GM21723 (cell line): ENCODE measurements at regions not wholly inside any gene's neighbourhood (a gene's known extent, or its start where the extent isn't known, plus 50 kb on each side); places are given as distances from the start of the nearest gene placed in this dataset.

ENCODE experiments used
- ATAC-seq: cut with Tn5 transposase; IDR thresholded peaks from one replicate; pipeline ENCODE4 v1.9.1; 2021; ENCODE audit warnings: mild to moderate bottlenecking, moderate library complexity; ENCODE audit not compliant: unreplicated experiment

DNA sequence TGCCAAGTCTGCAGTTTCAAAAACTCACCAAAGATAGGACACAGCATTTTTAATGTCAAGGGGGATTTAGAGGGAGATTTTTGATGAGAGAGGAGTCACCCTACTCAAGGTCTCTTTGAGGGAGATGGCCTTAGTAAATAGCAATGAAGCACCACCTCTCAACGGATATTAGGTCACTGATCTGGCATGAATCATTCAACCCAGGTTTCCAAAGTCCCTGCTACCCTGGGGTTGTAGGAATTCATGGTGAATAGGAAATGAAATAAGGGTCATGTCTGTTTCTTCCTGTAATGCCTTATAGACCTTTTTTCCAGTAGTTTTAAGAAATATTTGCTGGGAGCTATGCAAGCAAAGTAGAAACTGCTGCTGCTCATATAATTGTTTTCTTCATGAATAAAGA is 2154.9 kb downstream of the LRRC4C start:
- no peak for ATAC-seq

DNA sequence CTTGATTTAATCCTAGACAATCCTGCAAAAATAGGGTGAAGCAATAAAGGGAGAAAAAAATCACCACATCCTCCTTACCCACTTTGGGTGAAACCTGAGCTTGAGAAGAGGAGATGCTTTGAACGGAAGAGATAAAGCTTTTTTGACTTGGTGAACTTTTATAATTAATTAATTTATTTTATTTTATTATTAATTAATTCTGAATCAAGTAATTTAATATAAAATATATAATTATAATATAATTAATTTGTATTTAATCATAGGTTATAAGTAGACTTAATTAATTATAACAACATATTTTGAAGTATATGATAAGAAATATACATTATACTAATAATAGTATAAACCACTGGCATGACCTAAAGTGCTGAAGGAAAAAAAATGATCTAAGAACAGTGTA is 2164.8 kb downstream of the LRRC4C start:
- ATAC-seq: no peak

DNA sequence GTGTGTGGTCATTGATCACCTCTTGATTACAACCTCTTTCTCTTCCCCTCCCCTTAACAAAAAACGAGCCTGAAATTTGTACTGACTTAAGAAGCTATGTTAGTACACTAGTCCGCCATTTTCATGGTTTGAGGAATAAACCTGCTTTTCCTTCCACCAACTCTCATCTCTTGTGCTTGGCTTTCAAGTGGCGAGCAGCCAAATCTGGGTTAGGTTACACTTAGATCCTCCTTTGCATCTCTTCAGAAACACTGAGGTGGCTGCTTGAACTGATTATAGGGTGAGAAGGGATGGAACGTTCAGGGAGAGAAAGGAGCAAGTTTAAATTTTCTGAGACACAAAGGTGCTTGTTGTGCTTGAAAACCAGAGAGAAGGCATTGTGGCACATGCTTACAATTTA is 2171.4 kb downstream of the LRRC4C start:
- ATAC-seq: no peak

DNA sequence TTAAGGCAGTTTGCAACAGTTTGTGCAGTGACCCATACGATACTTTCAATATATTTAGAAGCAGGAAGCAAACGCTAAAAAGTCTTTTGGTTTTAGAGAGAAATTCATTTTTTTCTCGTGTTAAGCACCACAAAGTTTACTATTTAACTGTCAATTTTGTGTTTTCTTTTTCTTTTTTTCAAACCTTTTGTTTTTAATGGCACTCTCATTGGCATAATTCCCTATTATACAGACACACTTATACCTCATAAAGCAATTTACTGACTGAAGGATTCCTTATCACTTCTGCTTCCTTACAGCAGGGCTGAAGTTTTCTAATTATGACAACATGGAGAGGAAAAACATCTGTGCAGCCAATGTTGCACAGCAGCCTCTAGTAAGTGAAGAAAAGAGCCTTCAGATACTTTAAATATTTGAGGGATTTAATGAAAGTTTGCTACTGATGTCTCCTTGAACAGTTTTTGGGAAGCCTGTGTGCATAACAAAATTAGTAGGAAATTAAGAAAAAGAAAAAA is 2191.2 kb downstream of the LRRC4C start:
- no peak for ATAC-seq

DNA sequence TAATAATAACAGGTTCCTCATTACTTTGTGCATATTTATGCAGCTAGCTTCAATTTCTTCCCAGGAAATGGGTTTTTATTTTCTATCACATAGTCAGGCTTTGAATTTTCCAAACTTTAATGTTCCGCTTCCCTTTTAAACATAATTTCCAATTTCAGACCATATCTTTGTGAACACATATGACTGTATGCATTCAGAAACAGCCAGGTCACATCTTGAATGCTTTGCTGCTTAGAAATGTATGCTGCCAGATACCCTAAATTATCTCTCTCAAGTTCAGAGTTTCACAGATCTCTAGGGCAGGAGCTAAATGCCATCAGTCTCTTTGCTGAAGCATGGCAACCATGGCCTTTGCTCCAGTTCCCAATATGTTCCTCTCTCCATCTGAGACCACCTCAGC is 2203.8 kb downstream of the LRRC4C start:
- ATAC-seq: no peak

DNA sequence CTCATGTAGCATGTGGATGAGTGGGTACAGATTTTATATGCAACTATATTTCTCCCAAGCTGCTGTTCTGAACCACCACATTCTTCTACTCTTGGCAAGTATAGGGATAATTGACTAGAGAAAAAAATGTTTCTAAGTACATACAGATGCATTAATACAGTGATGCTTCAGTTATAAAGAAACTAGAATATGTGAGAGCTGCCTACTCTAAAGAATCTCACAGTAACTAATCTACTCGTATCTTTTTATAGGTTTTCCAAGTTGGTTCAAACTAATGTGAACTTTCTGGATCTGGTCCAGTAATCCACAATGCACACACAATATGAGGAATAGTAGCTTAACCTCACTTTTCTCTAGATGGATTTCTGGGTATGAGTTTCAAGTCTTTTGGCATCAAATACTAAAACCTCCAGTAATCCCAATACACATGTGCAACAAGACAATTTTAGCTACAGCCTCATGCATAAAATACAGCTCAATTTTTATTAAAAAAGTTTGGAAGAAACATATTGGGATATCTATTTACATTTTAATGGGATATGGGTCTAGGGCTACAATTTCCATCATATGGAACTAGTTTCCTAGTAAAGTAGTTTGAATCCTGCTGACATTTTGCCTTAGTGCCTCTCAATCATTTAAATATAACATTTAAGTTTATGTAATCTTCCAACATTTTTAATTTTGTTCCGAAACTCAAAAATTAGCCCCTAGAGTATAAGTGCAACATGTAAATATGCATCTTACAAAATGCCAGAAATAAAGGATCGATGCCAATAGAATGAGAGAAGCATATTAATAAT is 2209.7 kb downstream of the LRRC4C start:
- ATAC-seq: no peak

DNA sequence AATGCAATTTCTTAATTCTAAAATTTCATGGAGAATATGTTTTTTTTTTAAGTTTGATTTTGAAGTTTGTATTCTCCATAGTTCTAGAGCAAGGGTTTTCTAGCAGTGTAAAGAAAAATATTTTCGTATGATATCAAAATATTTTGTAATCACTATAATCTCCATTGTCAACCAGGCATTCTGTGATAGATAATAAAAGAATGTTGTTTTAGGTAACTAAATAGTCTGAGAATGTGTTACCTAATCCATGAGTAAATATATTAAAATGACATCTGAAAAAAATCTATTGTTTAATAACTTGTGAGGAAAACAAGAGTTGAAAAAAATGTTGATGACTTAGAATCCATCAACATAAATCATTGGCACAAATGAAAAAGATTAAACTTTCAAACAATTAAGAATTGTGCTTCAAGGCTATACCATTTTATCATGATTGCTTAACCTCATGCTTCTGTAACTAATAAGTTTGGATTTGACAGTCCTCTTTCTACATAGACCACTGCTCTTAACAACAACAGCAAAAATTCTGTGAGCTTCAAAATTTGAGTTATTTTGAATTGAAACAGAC is 2211.8 kb downstream of the LRRC4C start:
- ATAC-seq: no peak

DNA sequence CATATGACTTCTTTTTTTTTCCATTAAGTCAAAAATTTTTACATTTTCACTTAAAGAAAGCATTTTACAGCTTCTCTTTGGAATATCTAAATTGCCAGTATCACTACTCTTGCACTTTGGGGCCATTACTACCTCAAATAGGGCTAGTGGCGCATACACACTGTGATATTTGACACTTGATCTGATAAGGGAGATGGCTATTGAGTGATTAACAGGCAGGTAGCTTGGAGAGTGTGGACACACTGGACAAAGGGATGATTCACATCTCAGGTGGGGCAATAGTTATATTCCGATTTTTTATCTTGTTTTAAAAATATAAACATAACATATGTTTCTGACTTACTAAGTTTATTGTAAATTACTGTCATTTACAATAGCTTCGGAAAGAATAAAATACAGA is 2219.9 kb downstream of the LRRC4C start:
- no peak for ATAC-seq

DNA sequence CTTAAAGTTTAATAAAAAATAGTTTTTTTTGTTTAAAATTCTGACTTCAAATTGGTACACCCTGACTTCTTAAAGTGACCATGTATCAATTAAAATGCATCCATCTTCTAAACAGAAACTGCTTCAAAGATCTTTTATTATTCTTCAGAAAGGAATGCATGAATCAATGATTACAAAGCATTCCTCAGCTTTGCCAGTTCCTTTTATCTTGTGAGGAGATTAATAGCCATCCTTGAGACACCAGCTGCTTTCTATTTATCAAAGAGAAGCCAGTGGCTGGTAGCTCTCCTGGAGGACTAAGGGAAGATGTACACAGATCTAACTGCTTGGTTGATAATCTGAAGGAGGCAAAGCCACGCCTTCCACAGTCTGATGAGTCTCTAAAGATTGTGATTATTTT is 2222.5 kb downstream of the LRRC4C start:
- ATAC-seq: no peak

DNA sequence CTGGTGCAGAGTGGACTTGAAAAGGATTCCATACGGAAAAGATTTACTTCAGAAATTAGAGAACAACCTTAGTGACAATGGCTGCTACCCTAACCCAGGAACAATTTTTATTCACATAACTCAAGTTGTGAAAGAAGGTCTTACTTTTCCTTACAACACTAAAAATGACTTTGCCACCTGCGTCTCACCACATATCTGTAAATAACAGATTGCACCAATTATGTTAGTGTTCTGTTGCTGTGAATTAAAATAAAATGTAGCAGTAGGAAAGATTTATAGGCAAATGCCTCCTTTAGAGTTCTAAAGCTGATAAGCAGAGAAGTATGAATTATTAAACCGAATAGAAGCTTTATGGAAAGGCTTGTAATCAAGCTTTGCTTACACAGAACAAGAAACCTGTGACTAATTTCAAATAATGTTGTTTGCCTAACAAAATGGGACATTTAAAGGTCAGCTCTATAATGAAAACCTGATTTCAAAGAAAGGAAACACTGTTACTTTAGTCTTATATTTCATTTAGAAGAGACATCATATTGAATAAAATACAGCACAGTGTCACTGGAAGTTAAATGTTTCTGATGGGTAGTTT is 2237.8 kb downstream of the LRRC4C start:
- ATAC-seq: no peak

DNA sequence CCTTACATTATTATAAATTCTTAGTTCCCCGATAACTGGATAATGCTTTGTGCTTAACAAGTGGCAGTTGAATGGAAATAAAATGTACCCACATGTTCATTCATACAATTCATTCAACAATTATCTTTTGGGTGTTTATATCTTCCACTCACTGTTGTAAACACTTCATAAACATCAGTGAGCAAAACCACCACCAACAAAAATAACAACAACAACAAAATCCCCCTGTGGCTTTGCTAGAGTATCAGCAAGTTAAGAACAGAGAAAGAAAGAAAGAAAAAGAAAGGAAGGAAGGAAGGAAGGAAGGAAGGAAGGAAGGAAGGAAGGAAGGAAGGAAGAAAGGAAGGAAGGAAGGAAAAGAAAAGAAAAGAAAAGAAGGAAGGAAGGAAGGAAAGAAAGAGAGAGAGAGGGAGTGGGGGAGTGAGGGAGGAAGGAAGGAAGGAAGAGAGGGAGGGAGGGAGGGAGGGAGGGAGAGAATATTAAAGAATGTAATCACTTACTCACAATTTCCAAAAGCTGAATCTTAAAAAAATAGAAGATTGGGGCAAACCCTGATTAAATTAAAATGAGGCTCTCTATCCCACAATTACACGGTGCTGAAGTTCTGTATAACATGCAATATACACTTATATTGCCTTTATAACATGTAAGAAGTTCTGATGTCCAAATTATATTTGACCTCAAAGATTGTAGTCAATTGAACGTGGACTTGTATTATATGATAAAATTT is 2238.8 kb downstream of the LRRC4C start:
- no peak for ATAC-seq

DNA sequence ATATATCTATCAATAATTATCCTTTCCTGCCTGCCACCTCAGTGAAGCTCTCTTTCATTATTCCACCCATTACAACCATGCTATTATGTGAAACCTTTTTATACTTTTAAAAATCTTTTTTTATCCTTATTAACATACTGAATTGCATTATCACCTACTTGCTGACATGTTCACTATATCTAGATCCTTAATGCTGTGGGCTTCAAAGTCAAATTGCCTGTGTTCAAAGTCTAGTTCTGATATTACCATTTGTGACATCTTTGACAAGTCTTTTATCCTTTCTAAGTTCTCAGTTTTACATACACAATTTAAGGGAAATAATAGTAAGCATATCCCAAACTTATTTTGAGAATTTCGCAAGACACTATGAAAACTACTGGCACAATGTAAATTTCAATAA is 2239.4 kb downstream of the LRRC4C start:
- ATAC-seq: no peak

DNA sequence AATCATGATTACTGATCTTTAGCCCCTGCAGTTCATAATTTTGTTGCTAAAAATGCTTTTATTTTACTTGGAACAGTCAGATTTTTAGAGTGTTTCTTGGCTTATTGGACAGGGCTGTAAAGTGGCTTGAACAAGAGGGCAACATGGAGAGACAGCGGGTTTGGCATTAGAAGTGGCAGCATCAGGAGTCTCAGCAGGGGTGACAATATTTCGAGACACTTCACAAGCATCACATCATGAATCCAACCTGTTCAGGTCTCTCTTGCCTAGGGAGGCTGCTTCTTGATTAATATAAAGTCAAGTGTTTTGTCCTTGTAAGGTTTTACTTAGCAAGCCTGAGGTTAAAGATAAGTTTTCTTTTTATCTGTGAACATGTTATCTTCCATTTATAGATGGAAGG is 2249.5 kb downstream of the LRRC4C start:
- ATAC-seq: no peak

DNA sequence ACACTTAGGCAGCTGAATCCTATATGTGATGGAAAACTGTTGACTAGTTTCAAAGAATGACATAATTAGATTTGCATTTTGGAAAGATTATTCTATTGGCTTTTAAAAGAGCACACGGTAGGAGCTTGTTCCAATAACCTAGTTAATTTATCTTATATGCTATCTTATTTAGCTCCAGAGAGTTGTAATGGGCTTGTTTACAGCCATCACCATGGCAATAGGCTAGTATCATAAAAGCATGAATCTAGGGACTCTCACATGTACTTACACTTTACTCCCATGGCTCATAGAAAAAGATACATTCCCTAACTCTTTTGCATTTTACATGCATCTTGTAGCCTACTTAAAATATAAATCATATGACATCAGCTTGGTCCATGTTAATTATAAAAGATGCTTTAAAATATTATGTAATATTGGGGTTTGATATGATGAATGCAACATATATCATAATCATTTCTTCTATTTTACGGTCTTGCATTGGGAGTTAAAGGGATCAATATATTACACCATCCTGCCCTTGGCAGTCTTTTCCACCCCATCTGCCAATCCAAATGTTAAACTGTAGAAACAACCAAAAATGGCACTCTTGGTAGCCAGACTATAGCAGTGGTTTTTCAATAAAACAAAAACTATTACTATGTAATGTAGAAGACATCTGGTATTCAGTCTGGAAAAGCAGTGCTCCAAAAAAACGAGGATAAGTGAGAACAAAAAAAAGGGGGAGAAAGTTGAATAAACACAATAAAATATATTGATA is 2254.0 kb downstream of the LRRC4C start:
- no peak for ATAC-seq

DNA sequence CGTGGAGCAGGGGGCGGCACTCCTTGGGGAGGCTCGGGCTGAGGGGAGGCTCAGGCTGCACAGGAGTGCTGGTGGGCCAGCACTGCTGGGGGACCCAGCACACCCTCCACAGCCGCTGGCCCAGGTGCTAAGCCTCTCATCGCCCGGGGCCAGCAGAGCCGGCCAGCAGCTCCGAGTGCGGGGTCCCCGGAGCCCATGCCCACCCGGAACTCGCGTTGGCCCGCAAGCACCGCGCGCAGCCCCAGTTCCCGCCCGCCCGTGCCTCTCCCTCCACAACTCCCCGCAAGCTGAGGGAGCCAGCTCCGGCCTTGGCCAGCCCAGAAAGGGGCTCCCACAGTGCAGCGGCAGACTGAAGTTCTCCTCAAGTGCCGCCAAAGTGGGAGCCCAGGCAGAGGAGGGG is 2266.8 kb downstream of the LRRC4C start:
- ATAC-seq: no peak

DNA sequence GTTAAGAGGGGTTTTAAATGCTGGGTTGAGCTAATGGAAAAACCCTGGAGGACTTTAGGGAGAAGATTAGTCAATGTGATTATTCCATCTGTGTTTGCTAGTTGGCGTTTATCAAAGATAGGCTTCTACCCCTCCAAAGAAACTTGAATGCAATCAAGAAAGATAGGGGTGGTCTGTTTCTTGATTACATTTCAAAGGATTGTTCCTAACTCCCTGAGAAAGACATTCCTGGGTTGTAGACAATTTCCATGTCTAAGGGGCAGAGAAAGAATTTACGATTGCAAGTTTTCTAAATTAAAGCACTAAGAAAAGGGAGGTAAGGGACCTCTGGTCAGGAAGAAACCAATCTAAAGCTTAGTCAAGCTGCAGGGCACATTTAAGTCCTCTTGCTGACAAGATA is 2268.7 kb downstream of the LRRC4C start:
- ATAC-seq: no peak

DNA sequence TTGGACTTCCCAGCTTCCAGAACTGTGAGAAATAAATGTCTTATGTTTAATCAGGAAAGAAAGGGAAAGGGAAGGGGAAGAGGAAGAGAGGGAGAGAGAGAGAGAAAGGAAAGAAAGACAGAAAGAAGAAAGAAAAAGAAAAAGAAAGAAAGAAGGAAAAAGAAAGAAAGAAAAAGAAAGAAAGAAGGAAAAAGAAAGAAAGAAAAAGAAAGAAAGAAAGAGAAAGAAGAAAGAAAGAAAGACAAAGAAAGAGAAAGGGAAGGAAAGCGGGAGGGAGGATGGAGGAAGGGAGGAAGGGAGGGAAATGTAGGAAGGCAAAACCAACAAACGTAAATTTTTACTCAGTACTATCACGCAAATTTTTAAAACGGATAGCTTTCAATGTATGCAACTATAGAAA is 2281.8 kb downstream of the LRRC4C start:
- no peak for ATAC-seq

DNA sequence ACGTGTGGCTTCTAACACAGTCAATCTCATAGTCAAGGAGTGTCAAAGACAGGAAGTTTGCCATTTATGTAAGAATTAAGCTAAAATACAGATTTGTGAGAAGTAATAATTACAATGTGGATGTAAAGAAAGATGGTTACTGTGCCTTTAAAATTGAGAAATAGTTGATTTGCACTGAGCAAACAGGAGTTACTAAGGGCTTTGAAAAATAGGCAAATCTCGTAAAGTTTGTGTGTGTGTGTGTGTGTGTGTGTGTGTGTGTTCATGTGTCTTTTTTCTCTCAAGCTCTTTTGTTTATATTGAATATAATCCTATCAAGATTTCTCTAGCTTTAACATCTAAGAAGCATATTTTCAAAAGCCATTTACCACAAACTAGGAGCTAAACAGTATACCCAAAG is 2284.5 kb downstream of the LRRC4C start:
- no peak for ATAC-seq

DNA sequence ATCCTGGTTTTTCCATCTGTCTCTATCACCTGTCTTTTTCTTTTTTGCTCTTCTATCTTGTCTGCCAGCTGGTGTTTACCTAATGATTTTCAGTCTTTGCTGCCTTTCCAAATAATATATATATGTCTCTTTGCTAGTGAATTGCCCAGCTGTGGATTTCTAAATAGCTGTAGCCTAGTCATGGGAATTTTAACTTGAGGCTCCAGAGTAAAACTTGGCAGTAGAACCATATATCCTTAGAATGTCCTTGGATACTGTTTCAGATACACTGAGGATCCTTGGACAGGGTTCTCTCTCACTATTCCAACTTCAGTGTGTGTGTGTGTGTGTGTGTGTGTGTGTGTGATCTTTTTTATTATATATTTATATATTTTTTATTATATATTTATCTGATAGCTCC is 2285.3 kb downstream of the LRRC4C start:
- ATAC-seq: no peak

DNA sequence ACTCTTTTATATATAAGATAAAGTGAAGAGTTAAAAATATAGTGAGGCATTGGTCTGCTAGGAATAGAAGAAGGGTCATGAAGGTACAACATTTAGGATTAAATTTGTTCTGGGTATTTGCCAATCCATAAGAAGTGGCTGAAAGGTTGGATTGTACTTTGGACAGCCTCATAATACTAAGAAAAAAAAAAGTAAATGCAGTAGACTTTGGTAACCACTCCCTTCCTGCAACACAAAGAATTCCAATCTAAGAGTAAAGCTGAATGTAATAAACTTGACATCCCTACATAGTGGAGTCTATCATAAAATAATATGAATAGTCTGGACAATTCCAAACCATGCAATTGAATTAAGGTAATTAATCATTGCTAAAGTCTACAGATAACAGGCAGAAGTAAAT is 2294.4 kb downstream of the LRRC4C start:
- no peak for ATAC-seq

DNA sequence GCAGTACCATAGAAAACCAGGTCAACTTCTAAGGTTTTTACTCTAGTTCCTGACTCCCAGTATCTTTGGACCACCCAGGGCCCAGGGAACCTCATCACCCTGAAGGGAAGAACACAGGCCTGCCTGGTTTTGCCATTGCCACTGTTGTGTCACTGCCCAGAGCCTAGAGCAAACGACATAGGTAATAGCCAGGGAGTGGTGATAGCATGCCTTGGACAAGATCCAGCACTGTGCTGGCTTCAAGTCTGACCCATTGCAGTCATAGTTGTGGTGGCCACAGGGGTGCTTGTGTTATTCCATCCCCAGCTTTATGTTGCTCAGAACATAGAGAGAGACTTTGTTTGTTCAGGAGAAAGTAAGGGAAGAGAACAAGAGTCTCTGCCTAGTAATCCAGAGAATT is 2310.2 kb downstream of the LRRC4C start:
- ATAC-seq: no peak
